CD4-positive, alpha-beta T cell treated with Interleukin-21 for 1 hour (primary cell): ENCODE measurements at regions not wholly inside any gene's neighbourhood (a gene's known extent, or its start where the extent isn't known, plus 50 kb on each side); places are given as distances from the start of the nearest gene placed in this dataset.

Experiments used
- DNase-seq: peaks from one replicate; pipeline ENCODE4 v3.0.0-alpha.2; 2020

GRCh38 chr2:35428548-35428947, 927.0 kb upstream of the CRIM1 start:
- DNase-seq, result no peak

DNA sequence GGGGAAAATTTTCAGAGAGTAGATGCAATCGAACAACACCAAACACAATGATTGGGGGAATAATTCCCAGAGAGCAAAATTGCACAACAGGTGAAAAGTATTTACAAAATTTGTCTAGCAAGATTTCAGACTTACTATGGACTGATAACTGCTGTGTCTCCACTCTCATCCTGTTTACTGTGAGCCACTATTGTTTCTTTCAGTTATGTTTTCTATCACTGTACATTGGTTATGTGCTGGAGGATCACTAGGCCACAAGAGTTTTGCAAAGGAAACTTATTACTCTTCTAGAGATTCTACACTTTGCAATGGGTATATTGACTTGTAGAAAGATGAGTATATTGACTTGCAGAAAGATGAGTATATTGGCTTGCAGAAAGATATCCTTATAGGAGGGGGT, 934.1 kb upstream of the CRIM1 start:
- no peak for DNase-seq

DNA sequence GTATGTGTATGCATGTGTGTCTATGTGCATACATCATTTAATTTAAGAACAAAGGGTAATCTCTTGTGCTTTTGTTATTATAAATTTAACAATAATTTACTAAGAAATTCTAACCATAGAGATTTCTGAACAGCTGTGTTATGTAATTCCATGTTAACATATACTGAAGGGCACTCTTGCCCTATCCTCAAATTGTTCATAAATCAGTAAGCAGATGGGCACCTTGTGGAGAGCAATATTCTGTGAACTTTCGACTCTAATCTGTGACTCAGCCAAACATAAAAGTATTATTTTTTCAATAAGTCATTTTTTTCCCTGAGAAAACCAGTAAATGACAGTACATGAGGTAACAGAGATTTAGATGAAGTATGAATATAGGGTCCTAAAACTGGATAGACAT, 938.3 kb upstream of the CRIM1 start:
- no peak for DNase-seq

DNA sequence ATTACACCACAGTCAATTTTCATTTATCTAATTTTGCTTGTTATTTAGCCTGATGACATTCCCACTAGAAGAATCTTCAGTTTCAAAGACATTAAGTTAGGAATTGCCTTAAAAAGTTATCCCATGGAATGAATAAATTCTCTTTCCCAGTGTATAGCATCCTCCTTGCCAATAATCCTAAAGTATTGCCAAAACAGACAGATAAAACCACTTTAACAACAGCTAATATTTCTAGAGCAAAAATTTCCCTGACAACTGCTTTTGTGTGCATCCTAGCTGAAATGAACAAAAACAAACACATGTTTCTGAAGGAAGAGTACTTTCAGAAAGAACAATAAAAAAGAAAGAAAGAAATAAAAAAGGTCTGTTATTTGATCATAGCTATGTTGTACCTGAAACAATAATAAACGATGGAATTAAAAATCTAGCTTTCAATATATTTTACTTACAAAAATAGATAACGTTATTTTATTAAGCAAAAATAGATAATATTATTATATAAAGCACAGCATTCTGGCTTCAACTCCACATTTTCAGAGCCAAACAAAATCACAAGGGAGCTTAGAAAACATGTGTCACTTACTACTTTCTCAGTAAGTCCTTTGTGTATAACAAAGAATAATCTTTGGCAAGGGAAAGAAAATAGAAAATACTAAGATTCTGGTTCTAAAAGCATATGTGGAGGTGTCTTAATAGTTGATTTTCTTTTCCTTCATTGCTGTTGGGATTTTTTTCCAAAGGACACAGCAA, 939.0 kb upstream of the CRIM1 start:
- no peak for DNase-seq

- DNase-seq, result no peak
Measured at GRCh38 chr2:35415942-35416341, 939.6 kb upstream of the CRIM1 start.

DNA sequence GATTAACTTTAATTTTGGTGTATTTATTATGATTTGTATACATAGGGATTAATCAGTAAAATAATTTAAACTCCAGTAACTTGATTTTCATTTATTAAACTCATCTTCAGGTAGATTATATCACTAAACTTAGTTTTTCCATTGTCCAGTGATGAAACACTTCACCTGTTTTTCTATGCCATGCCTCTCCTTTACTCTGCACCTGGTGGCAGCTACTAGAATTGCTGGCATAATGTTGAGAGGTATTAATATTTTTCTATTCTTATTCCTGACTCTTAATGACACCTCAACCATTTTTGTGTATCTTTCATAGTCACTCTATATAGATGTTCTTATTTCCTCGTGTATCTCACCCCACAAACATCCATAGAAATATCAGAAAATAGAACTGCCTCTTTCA, 940.3 kb upstream of the CRIM1 start:
- no peak for DNase-seq

- DNase-seq, result peak; percentile 21
Measured at GRCh38 chr2:35410431-35411061, 945.0 kb upstream of the CRIM1 start.

GRCh38 chr2:35409762-35410161, 945.8 kb upstream of the CRIM1 start:
- DNase-seq, result no peak

DNA sequence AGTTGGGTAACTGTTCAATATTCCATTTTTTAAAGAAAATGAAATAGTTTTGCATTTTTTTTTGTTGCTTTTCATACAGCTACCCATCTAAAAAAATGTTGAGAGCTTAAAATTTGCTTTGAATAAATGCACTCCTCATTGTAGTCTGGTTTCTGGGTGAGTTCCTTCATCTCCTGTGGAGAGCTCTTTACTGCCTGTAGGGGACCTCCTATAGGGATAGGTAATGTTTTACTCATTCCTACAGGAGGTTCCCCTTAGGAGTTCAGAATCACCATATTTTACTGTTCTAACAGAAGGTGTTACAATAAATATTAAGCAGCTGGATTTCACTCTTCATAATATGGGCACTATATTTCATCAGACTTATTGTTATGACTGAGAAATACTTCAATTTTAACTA, 947.3 kb upstream of the CRIM1 start:
- DNase-seq, result no peak

DNA sequence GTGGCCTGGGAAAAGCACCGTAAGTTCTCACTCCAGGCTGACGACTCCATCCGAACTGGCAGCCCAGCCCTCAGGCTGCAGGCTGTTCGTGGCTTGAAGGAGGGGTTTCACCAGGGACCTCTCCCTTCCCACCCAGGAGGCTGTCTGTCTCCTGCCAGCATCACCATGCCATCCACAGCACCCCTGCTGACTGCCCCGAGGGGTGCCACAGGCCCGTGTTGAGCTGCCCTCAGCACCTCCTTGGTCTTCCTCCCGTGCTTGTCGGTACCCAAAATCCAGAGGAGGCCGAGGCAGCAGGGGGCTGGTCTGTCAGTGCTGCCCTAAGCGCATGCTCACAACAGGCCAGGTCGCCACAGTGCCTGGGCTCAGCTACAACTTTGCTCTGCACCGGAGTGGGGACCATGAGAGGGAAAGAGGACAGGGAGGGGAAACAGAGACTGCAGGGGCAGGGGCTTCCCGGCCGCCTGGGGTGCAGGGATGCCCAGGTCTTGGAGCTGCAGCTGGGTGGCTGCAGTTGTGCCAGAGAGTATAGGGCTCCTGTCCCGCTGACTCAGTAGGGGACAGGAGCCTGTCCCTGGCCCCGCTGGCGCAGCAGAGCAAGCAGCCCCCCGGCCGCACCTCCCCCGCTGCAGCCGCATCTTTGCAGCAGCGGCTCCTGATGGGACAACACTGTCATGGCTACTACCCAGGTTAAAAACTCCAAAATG, 963.7 kb upstream of the CRIM1 start:
- no peak for DNase-seq

DNA sequence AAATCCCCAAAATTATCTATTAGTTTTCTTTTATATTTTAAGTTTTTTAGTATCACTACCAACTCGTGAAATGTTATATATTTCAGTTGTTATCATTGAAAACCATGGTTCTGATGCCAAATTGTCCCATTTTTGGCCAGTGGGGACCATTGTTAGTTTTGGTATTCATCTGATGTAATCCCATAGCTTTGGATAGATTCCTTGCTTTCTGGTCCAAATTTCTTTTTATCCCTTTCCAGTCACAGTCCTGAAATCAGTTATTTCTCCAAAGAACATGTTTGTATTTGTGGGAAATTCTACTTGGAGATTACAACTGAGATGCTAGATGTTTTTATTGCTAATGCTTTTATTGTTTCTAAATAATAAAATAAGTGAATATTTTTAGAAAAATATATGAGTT, 976.8 kb upstream of the CRIM1 start:
- no peak for DNase-seq

DNA sequence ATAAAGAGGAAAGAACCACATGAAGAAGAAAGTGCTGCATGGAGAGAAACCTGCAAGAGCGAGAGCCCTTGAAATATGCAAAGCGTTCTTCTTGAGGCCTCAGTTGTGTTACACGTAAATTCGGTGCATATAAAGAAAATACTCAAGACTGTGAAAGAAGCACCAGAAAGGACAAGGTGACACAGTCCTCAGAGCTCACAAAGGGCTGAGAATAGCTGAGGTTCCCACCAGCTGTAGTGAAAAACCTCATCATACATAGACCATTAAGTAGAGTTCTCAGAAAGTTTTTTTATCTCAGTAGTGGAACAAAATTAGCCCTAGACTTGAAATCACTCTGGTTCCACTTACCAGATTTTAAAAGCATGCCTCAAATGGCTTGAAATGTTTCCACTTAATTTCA, 980.7 kb upstream of the CRIM1 start:
- DNase-seq, result no peak

DNA sequence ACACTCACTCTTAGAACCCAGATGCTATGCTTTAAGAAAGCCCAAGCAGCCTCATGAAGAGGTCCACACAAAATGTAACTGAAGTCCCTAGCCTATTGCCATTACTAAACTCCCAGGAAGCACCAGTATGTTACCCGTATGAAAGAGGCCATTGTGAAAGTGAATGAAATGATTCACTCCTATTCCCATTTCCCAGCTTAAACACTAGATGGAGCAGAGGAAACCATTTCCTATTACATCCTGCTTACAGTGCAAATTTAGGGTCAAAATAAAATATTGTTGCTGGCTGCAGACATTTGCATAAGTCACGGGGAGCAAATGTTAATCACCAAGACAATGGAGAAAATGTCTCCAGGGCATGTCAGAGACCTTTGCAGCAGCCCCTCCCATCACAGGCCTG, 989.7 kb upstream of the CRIM1 start:
- no peak for DNase-seq

- DNase-seq, result no peak
Measured at GRCh38 chr2:35356332-35356731, 999.2 kb upstream of the CRIM1 start.

DNA sequence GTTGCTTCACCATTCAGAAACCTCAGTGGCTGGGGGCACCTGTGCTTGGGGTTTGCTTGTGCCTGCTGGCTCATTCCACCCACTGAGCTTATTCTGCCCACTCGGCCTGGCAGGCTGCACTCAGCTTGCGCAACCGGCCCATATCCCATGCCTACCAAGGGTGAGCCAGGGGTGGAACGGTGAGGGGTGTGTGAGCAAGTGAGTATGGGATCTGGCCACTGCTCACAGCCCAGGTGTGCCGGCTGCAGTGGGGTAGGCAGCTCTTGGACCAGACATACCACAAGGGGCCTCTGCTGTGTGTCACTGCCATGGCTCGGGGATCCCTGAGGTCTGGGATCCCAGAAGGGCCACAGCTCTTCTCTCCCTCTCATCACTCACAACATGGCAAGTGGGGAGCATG, 1000.5 kb upstream of the CRIM1 start:
- DNase-seq, result no peak

GRCh38 chr2:35347561-35347960, 1008.0 kb upstream of the CRIM1 start:
- no peak for DNase-seq

DNA sequence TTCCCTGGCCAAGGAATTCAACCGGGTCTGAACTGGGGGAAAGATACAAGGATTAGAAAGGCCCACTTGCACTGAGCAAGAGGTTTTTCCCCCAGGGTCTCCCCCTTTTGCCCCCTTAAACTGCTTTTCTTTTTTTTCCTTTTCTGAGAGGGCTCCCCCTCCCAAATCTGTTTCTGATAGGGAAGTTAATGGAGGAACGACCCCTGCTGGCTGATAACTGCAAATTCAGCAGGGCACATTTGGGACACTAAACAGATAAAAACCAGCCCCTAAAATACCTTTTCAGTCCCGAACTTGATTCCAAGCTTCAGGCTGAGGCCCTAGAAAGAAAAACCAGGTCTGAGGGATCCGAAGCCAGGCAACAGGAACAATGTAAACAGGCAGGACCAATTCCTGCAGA, 1012.4 kb upstream of the CRIM1 start:
- no peak for DNase-seq

GRCh38 chr2:35339211-35339610, 1016.4 kb upstream of the CRIM1 start:
- DNase-seq, result no peak

GRCh38 chr2:35337922-35338321, 1017.7 kb upstream of the CRIM1 start:
- DNase-seq, result no peak

- no peak for DNase-seq
Measured at GRCh38 chr2:35314049-35314448, 1041.5 kb upstream of the CRIM1 start.

DNA sequence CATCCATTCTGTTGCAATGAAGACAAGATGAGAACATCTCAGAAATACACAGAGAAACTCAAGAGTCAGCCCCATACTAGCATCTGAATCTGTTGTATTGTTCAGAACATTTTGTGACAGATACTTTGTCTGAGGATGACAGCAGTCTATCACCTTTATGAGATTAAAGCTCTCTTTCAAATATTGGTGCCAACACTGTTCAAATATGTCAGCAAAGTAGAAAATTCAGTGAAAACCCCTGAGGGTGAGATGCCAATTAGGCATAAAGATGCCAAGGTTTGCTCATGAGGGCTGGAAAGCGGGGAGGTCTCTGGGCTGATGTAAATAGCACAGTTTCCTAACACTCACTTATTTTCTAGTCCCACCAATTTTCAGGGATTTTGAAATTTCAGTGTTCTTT, 1054.2 kb upstream of the CRIM1 start:
- no peak for DNase-seq

GRCh38 chr2:35298493-35298892, 1057.1 kb upstream of the CRIM1 start:
- DNase-seq, result no peak

GRCh38 chr2:35297403-35297802, 1058.2 kb upstream of the CRIM1 start:
- DNase-seq, result no peak

DNA sequence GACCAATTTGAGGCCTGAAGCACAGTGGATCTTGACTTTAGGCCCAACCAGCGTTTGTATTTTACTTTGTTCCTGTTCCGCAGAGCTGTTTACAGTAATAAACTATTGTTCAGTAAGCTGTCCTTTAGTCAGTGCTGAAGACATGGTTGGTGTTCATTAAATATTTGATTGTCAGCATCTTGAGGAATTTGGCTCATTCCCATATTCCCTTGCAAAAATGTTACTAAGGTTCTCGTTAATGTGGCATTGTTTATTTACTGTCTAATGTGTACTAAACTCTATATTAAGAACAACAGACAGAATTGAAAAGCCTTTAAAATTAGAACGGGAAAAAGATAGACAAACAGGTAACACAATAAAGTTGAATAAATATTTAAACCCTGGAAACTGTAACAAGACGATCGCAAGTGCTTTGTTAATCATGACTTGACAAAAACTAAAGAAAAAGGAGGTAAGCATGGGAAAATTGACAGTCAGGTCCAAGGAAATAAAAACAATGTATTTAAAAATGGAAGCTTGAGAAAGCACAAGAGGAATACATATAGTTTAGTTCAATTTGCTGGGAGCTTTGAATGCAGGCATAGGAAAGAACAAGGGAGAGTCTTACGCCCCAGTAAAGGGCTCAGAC, 1060.8 kb upstream of the CRIM1 start:
- DNase-seq, result no peak
